H1 (cell line): ENCODE measurements at regions not wholly inside any gene's neighbourhood (a gene's known extent, or its start where the extent isn't known, plus 50 kb on each side); places are given as distances from the start of the nearest gene placed in this dataset.

Experiments used
- CTCF ChIA-PET: fragments of 300-600 bp; sonication (Branson Sonifier 250); formaldehyde crosslinking; loops from one replicate; lab custom pipeline; 2021; ENCODE audit not compliant: partially characterized antibody; lab: Charles Lee
- POLR2A ChIA-PET: fragments of 300-600 bp; sonication (Branson Sonifier 250); formaldehyde crosslinking; loops from one replicate; lab custom pipeline; 2021; ENCODE audit warnings: inconsistent platforms; ENCODE audit not compliant: partially characterized antibody; lab: Charles Lee
- DNase-seq, 2 experiments: peaks; one replicate each; pipeline versions ENCODE4 v3.0.0 to v3.0.0-alpha.2; 2010 to 2022; ENCODE audit warnings: low spot score in 2 of 2, low read depth in 1 of 2, mixed read lengths in 1 of 2
- FAIRE-seq: peaks from 2 replicates; lab custom pipeline; 2011; peaks lifted over from hg19 to GRCh38; lab: Jason Lieb, UNC
- H2AFZ ChIP-seq: 2 replicates; pipeline ENCODE4 v1.8.1; 2012; ENCODE audit warnings: low read length, inconsistent platforms
- H2AK5ac ChIP-seq: 2 replicates; pipeline ENCODE4 v1.6.1; 2013; ENCODE audit warnings: low read depth, low read length
- H2BK120ac ChIP-seq: replicated peaks from 2 replicates; pipeline ENCODE3; 2013; ENCODE audit warnings: low read depth, low read length, inconsistent platforms
- H2BK12ac ChIP-seq: 2 replicates; pipeline ENCODE4 v1.6.1; 2013; ENCODE audit warnings: low read depth, low read length
- H2BK15ac ChIP-seq: 2 replicates; pipeline ENCODE4 v1.6.1; 2013; ENCODE audit warnings: low read length
- H2BK20ac ChIP-seq: 2 replicates; pipeline ENCODE4 v1.6.1; 2013; ENCODE audit warnings: low read length
- H2BK5ac ChIP-seq: 2 replicates; pipeline ENCODE4 v1.6.1; 2013; ENCODE audit warnings: low read depth, low read length
- H3K14ac ChIP-seq: 2 replicates; pipeline ENCODE4 v1.6.1; 2013; ENCODE audit warnings: inconsistent platforms; ENCODE audit not compliant: insufficient read length
- H3K18ac ChIP-seq: 2 replicates; pipeline ENCODE4 v1.6.1; 2013; ENCODE audit warnings: low read length; ENCODE audit errors: extremely low read depth
- H3K23ac ChIP-seq: 2 replicates; pipeline ENCODE4 v1.6.1; 2013; ENCODE audit warnings: inconsistent platforms; ENCODE audit not compliant: insufficient read length
- H3K23me2 ChIP-seq: 2 replicates; pipeline ENCODE4 v1.6.1; 2013; ENCODE audit warnings: low read depth, low read length
- H3K27ac ChIP-seq: 2 replicates; pipeline ENCODE4 v1.6.1; 2011; ENCODE audit warnings: low read depth, low read length, inconsistent platforms
- H3K27me3 ChIP-seq, 4 experiments: replicated peaks in 1 of 4; 1 replicate in 1 of 4; 2 replicates in 3 of 4; pipeline versions ENCODE4 v1.6.1 to v1.8.1; 2011 to 2013; ENCODE audit warnings: low read length in 3 of 4, mild to moderate bottlenecking in 3 of 4, inconsistent platforms in 2 of 4, mixed read lengths in 2 of 4, moderate library complexity in 1 of 4; ENCODE audit not compliant: control insufficient read depth in 3 of 4, insufficient read depth in 3 of 4; ENCODE audit errors: extremely low read depth in 1 of 4
- H3K36me3 ChIP-seq, 4 experiments: 2 replicates each; pipeline versions ENCODE4 v1.6.1 to v1.8.1; 2011 to 2013; ENCODE audit warnings: mild to moderate bottlenecking in 4 of 4, low read length in 3 of 4, moderate library complexity in 2 of 4, control low read depth in 1 of 4, inconsistent platforms in 1 of 4; ENCODE audit not compliant: insufficient read depth in 4 of 4, control insufficient read depth in 2 of 4
- H3K4ac ChIP-seq: replicated peaks from 2 replicates; pipeline ENCODE3; 2013; ENCODE audit warnings: low read length, low read depth, mixed read lengths, inconsistent platforms; ENCODE audit not compliant: insufficient read length
- H3K4me1 ChIP-seq, 4 experiments: replicated peaks in 1 of 4; 1 replicate in 1 of 4; 2 replicates in 3 of 4; pipeline versions ENCODE4 v1.6.1 to v1.8.1; 2011 to 2013; ENCODE audit warnings: low read length in 3 of 4, inconsistent platforms in 2 of 4, mixed read lengths in 1 of 4; ENCODE audit not compliant: insufficient read depth in 4 of 4, control insufficient read depth in 3 of 4
- H3K4me2 ChIP-seq, 2 experiments: 2 replicates each; pipeline versions ENCODE4 v1.6.1 to v1.8.1; 2011 to 2013; ENCODE audit warnings: low read depth in 2 of 2, low read length in 2 of 2, control low read depth in 1 of 2, inconsistent platforms in 1 of 2, mild to moderate bottlenecking in 1 of 2; ENCODE audit not compliant: insufficient read depth in 1 of 2
- H3K4me3 ChIP-seq, 4 experiments: fragments of 200-600, 300-600 bp in 1 of 4; sonication (generic), shearing (Covaris generic), sonication (Bioruptor Twin) in 1 of 4; 2 replicates each; pipeline versions ENCODE4 v1.5.1 to v1.8.1; 2011 to 2016; ENCODE audit warnings: low read length in 4 of 4, low read depth in 3 of 4, control low read depth in 2 of 4, inconsistent platforms in 2 of 4, mild to moderate bottlenecking in 2 of 4, mixed read lengths in 1 of 4, moderate library complexity in 1 of 4; ENCODE audit not compliant: insufficient read depth in 2 of 4; ENCODE audit errors: extremely low read depth in 1 of 4
- H3K56ac ChIP-seq: replicated peaks from 2 replicates; pipeline ENCODE3; 2013; ENCODE audit warnings: low read depth, mild to moderate bottlenecking, mixed read lengths, low read length, inconsistent platforms; ENCODE audit not compliant: insufficient read length
- H3K79me1 ChIP-seq: 2 replicates; pipeline ENCODE4 v1.6.1; 2013; ENCODE audit warnings: low read depth, low read length, control low read depth
- H3K79me2 ChIP-seq, 2 experiments: 2 replicates each; pipeline versions ENCODE4 v1.6.1 to v1.8.1; 2012 to 2013; ENCODE audit warnings: low read length in 2 of 2, mild to moderate bottlenecking in 2 of 2, inconsistent platforms in 1 of 2; ENCODE audit not compliant: insufficient read depth in 2 of 2, control insufficient read depth in 1 of 2
- H3K9ac ChIP-seq, 4 experiments: replicated peaks in 1 of 4; 1 replicate in 1 of 4; 2 replicates in 3 of 4; pipeline versions ENCODE4 v1.6.1 to v1.8.1; 2011 to 2013; ENCODE audit warnings: low read depth in 3 of 4, low read length in 3 of 4, control low read depth in 2 of 4, mild to moderate bottlenecking in 2 of 4, moderate library complexity in 2 of 4, inconsistent platforms in 1 of 4; ENCODE audit errors: extremely low read depth in 1 of 4
- H3K9me3 ChIP-seq, 2 experiments: 2 replicates each; pipeline versions ENCODE4 v1.6.1 to v1.8.1; 2012 to 2013; ENCODE audit warnings: mild to moderate bottlenecking in 2 of 2, moderate library complexity in 2 of 2, control low read depth in 1 of 2, inconsistent platforms in 1 of 2, low read depth in 1 of 2, low read length in 1 of 2, mixed read lengths in 1 of 2; ENCODE audit not compliant: insufficient read depth in 2 of 2
- H4K20me1 ChIP-seq, 2 experiments: replicated peaks in 1 of 2; 2 replicates each; pipeline versions ENCODE3 to v1.8.1; 2011 to 2013; ENCODE audit warnings: inconsistent platforms in 2 of 2, low read length in 2 of 2, mild to moderate bottlenecking in 1 of 2; ENCODE audit not compliant: insufficient read depth in 2 of 2, control insufficient read depth in 1 of 2
- H4K5ac ChIP-seq: 2 replicates; pipeline ENCODE4 v1.6.1; 2013; ENCODE audit warnings: low read length, low read depth, mixed read lengths, inconsistent platforms; ENCODE audit not compliant: insufficient read length
- H4K8ac ChIP-seq: 2 replicates; pipeline ENCODE4 v1.8.0; 2013; ENCODE audit warnings: mild to moderate bottlenecking, moderate library complexity, low read length, inconsistent platforms; ENCODE audit not compliant: insufficient read depth; ENCODE audit errors: extremely low read depth
- H4K91ac ChIP-seq: replicated peaks from 2 replicates; pipeline ENCODE3; 2013; ENCODE audit warnings: low read length, mixed read lengths, inconsistent platforms; ENCODE audit not compliant: insufficient read length
- EP300 ChIP-seq, 2 experiments: IDR thresholded peaks; 1 replicate in 1 of 2; 2 replicates in 1 of 2; pipeline ENCODE4 v1.6.1; 2011 to 2012; ENCODE audit warnings: low read depth in 2 of 2, low read length in 2 of 2, mild to moderate bottlenecking in 2 of 2, borderline replicate concordance in 1 of 2, inconsistent platforms in 1 of 2, moderate library complexity in 1 of 2
- POU5F1 ChIP-seq: IDR thresholded peaks from 2 replicates; pipeline ENCODE4 v1.6.1; 2011; ENCODE audit warnings: low read depth, mild to moderate bottlenecking, low read length, moderate library complexity
- RFX5 ChIP-seq: IDR thresholded peaks from 2 replicates; pipeline ENCODE4 v1.6.1; 2011; ENCODE audit warnings: low read depth, low read length, improper control_type of control experiment, borderline replicate concordance
- TAF1 ChIP-seq: IDR thresholded peaks from 2 replicates; pipeline ENCODE4 v1.6.1; 2011; ENCODE audit warnings: mild to moderate bottlenecking, low read depth, low read length
- WGBS, 2 experiments: shearing (Covaris generic) in 1 of 2; methylation state at CpG; one replicate each; pipeline versions ENCODE4 v1.1.6 to v1.1.7; 2013 to 2015; ENCODE audit warnings: low lambda C conversion rate in 2 of 2, mixed read lengths in 2 of 2, inconsistent platforms in 1 of 2, low coverage in 1 of 2, missing lambda C conversion rate in 1 of 2; ENCODE audit not compliant: insufficient replicate concordance in 2 of 2, insufficient coverage in 1 of 2, insufficient read length in 1 of 2; ENCODE audit errors: extremely low coverage in 1 of 2, missing lambda C conversion rate in 1 of 2; 5-methylcytosine and 5-hydroxymethylcytosine counted together
- TF ChIP-seq, protein P1 (sequence below), 3 experiments: IDR thresholded peaks; 1 replicate in 2 of 3; 2 replicates in 1 of 3; pipeline versions ENCODE4 v1.5.1 to v1.6.1; 2011; ENCODE audit warnings: low read length in 3 of 3, mild to moderate bottlenecking in 3 of 3, inconsistent platforms in 2 of 3, low read depth in 1 of 3, moderate library complexity in 1 of 3; ENCODE audit not compliant: insufficient read depth in 1 of 3; ENCODE audit errors: control extremely low read depth in 1 of 3
- TF ChIP-seq, protein P2 (sequence below): IDR thresholded peaks from 2 replicates; pipeline ENCODE4 v1.6.1; 2012; ENCODE audit warnings: low read length, inconsistent platforms

GRCh38 chr20:56722042-56722441, 92.9 kb downstream of the TFAP2C start:
- FAIRE-seq (no peak), DNase-seq (no peak)
- WGBS, 2 experiments, result 88% methylated on average over 8 of the region's 10 CpGs; no CpG with 5 or more reads in 1 of the 2 experiments

More at GRCh38 chr20:56722042-56722441, 92.9 kb downstream of the TFAP2C start:
- H4K20me1 ChIP-seq, result no peaks in the 10 kb centered on the region
- no peak overlapping the region for H3K9ac ChIP-seq
- H2BK120ac ChIP-seq, result no peak overlapping the region
- no peak overlapping the region for H2AFZ ChIP-seq
- H3K23ac ChIP-seq, result no peak overlapping the region
- H3K36me3 ChIP-seq, result no peaks in the 10 kb centered on the region
- no peak overlapping the region for H3K4ac ChIP-seq
- no peaks in the 10 kb centered on the region for H3K9me3 ChIP-seq
- H3K23me2 ChIP-seq, result no peaks in the 10 kb centered on the region
- no peak overlapping the region for H3K27ac ChIP-seq
- H3K4me1 ChIP-seq, result no peaks in the 10 kb centered on the region
- no peak overlapping the region for H3K14ac ChIP-seq
- no peak overlapping the region for H3K4me2 ChIP-seq
- H2AK5ac ChIP-seq, result no peak overlapping the region; the same call in 1 of the 2 replicates
- H3K79me2 ChIP-seq, result no peaks in the 10 kb centered on the region
- H2BK12ac ChIP-seq, result peak overlapping the region; percentile 4; the same call in 1 of the 2 replicates
- no peak overlapping the region for H3K18ac ChIP-seq
- no peaks in the 10 kb centered on the region; a peak in 1 of 7 replicates for H3K27me3 ChIP-seq
- no peak overlapping the region for H2BK5ac ChIP-seq
- no peak overlapping the region for H4K91ac ChIP-seq
- TF ChIP-seq TAF1 (no peak), POU5F1 (no peak), EP300 (IDR thresholded peaks at IDR 0.05; ENCODE audit: borderline replicate concordance in 1 of 2, low read depth in 2 of 2, low read length in 2 of 2) (no peak), RFX5 (no peak)
- TF ChIP-seq, protein P1, sequence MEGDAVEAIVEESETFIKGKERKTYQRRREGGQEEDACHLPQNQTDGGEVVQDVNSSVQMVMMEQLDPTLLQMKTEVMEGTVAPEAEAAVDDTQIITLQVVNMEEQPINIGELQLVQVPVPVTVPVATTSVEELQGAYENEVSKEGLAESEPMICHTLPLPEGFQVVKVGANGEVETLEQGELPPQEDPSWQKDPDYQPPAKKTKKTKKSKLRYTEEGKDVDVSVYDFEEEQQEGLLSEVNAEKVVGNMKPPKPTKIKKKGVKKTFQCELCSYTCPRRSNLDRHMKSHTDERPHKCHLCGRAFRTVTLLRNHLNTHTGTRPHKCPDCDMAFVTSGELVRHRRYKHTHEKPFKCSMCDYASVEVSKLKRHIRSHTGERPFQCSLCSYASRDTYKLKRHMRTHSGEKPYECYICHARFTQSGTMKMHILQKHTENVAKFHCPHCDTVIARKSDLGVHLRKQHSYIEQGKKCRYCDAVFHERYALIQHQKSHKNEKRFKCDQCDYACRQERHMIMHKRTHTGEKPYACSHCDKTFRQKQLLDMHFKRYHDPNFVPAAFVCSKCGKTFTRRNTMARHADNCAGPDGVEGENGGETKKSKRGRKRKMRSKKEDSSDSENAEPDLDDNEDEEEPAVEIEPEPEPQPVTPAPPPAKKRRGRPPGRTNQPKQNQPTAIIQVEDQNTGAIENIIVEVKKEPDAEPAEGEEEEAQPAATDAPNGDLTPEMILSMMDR (IDR thresholded peaks at IDR 0.05; ENCODE audit: control extremely low read depth in 1 of 3, insufficient read depth in 1 of 3, low read depth in 1 of 3, low read length in 3 of 3), result no peak
- TF ChIP-seq, protein P2, sequence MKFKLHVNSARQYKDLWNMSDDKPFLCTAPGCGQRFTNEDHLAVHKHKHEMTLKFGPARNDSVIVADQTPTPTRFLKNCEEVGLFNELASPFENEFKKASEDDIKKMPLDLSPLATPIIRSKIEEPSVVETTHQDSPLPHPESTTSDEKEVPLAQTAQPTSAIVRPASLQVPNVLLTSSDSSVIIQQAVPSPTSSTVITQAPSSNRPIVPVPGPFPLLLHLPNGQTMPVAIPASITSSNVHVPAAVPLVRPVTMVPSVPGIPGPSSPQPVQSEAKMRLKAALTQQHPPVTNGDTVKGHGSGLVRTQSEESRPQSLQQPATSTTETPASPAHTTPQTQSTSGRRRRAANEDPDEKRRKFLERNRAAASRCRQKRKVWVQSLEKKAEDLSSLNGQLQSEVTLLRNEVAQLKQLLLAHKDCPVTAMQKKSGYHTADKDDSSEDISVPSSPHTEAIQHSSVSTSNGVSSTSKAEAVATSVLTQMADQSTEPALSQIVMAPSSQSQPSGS, result no peak
- no peaks in the 10 kb centered on the region for H3K79me1 ChIP-seq
- H2BK15ac ChIP-seq, result peak overlapping the region; percentile 49; the same call in 1 of the 2 replicates
- H4K5ac ChIP-seq, result no peak overlapping the region
- H3K4me3 ChIP-seq, result no peak overlapping the region
- CTCF ChIA-PET, result interaction anchor here (0.7 to 2.4 kb wide), 3 partner anchors 76 to 252 kb away, joined by 3 to 6 read pairs (median 3); no protein-coding TSS in a partner anchor
- POLR2A ChIA-PET, result interaction anchor here (1.5 kb wide), 1 partner anchor 15 kb away, joined by 3 read pairs; no protein-coding TSS in a partner anchor
- no peak overlapping the region for H3K56ac ChIP-seq
- no peak overlapping the region for H4K8ac ChIP-seq
- H2BK20ac ChIP-seq, result 0 out of 2 replicates have a peak overlapping the region, but pooled peaks have one; percentile 61
